HepG2 (cell line): ENCODE measurements at regions not wholly inside any gene's neighbourhood (a gene's known extent, or its start where the extent isn't known, plus 50 kb on each side); places are given as distances from the start of the nearest gene placed in this dataset.
A peak's percentile ranks its signal among the peaks of the same experiment; 100 is the strongest.

Experiments
- ATF7 ChIP-seq, 2 experiments: fragments of 450-650 bp in 1 of 2; sonication (generic) in 1 of 2; formaldehyde crosslinking in 1 of 2; IDR thresholded peaks; 2 replicates each; pipeline versions ENCODE4 v1.4.0 to v1.6.1; 2016 to 2020; ENCODE audit warnings: antibody characterized with exemption in 1 of 2, mild to moderate bottlenecking in 1 of 2, missing genetic modification reagents in 1 of 2
- HDAC1 ChIP-seq: sonication (generic); formaldehyde crosslinking; IDR thresholded peaks from 2 replicates; pipeline ENCODE4 v1.5.1; 2020; ENCODE audit warnings: mild to moderate bottlenecking, missing genetic modification reagents
- HMG20B ChIP-seq: conservative IDR thresholded peaks from 2 replicates; pipeline ENCODE4 v1.6.1; 2016; ENCODE audit warnings: missing genetic modification reagents, missing compliant biosample characterization
- HNRNPL ChIP-seq: fragments of 200-400 bp; formaldehyde crosslinking; IDR thresholded peaks from 2 replicates; pipeline ENCODE4 v1.6.1; 2017; ENCODE audit warnings: mild to moderate bottlenecking, low read depth, low read length
- KDM5A ChIP-seq: fragments of 200-600 bp; sonication (generic); IDR thresholded peaks from 2 replicates; pipeline ENCODE4 v1.7.0; 2018; ENCODE audit warnings: antibody characterized with exemption, mild to moderate bottlenecking, low read length, borderline replicate concordance
- KDM6A ChIP-seq: IDR thresholded peaks from 2 replicates; pipeline ENCODE4 v1.6.1; 2016; ENCODE audit warnings: low read depth
- NCOA2 ChIP-seq: sonication (generic); formaldehyde crosslinking; IDR thresholded peaks from 2 replicates; pipeline ENCODE4 v1.8.0; 2022; ENCODE audit warnings: inconsistent platforms
- PRMT3 ChIP-seq: sonication (generic); formaldehyde crosslinking; IDR thresholded peaks from 2 replicates; pipeline ENCODE4 v1.8.1; 2022; ENCODE audit warnings: low read depth, mild to moderate bottlenecking, moderate library complexity, missing genetic modification reagents, borderline replicate concordance
- SETDB1 ChIP-seq: sonication (generic); formaldehyde crosslinking; IDR thresholded peaks from 2 replicates; pipeline ENCODE4 v1.5.1; 2020; ENCODE audit warnings: missing genetic modification reagents, mild to moderate bottlenecking, borderline replicate concordance
- TCF7L2 ChIP-seq: IDR thresholded peaks from 2 replicates; pipeline ENCODE4 v1.6.1; 2011; ENCODE audit warnings: mild to moderate bottlenecking, low read depth, low read length, moderate library complexity
- ZFP36L2 ChIP-seq: sonication (generic); formaldehyde crosslinking; IDR thresholded peaks from 2 replicates; pipeline ENCODE4 v1.4.0; 2020; ENCODE audit warnings: missing genetic modification reagents
- ZNF143 ChIP-seq: sonication (generic); formaldehyde crosslinking; IDR thresholded peaks from 2 replicates; pipeline ENCODE4 v1.4.0; 2020; ENCODE audit warnings: missing genetic modification reagents
- ZNF205 ChIP-seq: IDR thresholded peaks from 2 replicates; pipeline ENCODE4 v1.6.1; 2018; ENCODE audit warnings: missing biosample characterization, missing genetic modification reagents
- ZNF224 ChIP-seq: sonication (generic); formaldehyde crosslinking; IDR thresholded peaks from 2 replicates; pipeline ENCODE4 v1.5.0; 2020; ENCODE audit warnings: mild to moderate bottlenecking, missing genetic modification reagents
- ZNF460 ChIP-seq: sonication (generic); formaldehyde crosslinking; IDR thresholded peaks from 2 replicates; pipeline ENCODE4 v1.5.1; 2020; ENCODE audit warnings: missing genetic modification reagents, mild to moderate bottlenecking, borderline replicate concordance
- ZNF775 ChIP-seq: sonication (generic); formaldehyde crosslinking; IDR thresholded peaks from 2 replicates; pipeline ENCODE4 v1.4.0; 2020; ENCODE audit warnings: missing genetic modification reagents, mild to moderate bottlenecking, moderate library complexity, borderline replicate concordance
- TF ChIP-seq, protein P1 (sequence below): sonication (generic); formaldehyde crosslinking; IDR thresholded peaks from 2 replicates; pipeline ENCODE4 v1.5.0; 2020; ENCODE audit warnings: missing genetic modification reagents
- TF ChIP-seq, protein P2 (sequence below): sonication (generic); formaldehyde crosslinking; IDR thresholded peaks from 2 replicates; pipeline ENCODE4 v1.8.1; 2023; ENCODE audit warnings: mild to moderate bottlenecking, missing genetic modification reagents
- TF ChIP-seq, protein P3 (sequence below): sonication (generic); formaldehyde crosslinking; IDR thresholded peaks from one replicate; pipeline ENCODE4 v1.5.1; 2020; ENCODE audit warnings: mild to moderate bottlenecking, missing genetic modification reagents; ENCODE audit errors: not compliant biosample characterization
- TF ChIP-seq, protein P4 (sequence below): sonication (generic); formaldehyde crosslinking; IDR thresholded peaks from 2 replicates; pipeline ENCODE4 v1.5.0; 2020; ENCODE audit warnings: missing genetic modification reagents

DNA sequence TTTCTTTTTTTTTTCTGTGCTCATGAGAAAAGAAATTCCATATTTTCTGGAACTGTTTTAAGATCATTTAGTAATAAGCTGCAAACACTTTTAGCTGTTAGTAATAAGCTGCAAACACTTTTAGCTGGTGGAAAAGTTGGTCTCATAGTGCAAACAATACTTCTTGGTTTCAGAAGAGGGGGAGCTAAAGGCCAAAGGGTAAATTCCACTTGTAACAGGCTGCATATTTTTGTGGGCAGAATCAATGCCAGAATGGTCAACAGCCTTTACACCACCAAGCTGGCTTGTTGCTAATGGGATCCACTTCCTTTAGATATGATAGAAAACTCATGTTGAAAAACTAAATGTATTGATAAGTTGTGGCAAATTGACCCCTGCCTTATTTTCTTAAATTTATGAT lies 356.8 kb downstream of the NR4A2 start (continued):
- TF ChIP-seq ZNF775 (no peak), PRMT3 (CRISPR knock-in tag) (no peak), KDM5A (no peak), ATF7 (IDR thresholded peaks at IDR 0.05) (no peak), ATF7 (CRISPR knock-in tag; IDR thresholded peaks at IDR 0.05) (no peak), SETDB1 (CRISPR knock-in tag) (no peak), ZNF143 (CRISPR knock-in tag) (no peak), ZNF224 (CRISPR knock-in tag) (no peak), HMG20B (CRISPR knock-in tag) (0 out of 2 replicates have a peak, but pooled peaks have one; percentile 21), ZFP36L2 (CRISPR knock-in tag) (no peak), KDM6A (CRISPR knock-in tag) (peak; percentile 89), HDAC1 (CRISPR knock-in tag) (peak; percentile 60; the same call in 1 of the 2 replicates), NCOA2 (CRISPR knock-in tag) (peak; percentile 66), HNRNPL (no peak), ZNF460 (CRISPR knock-in tag) (no peak), ZNF205 (CRISPR knock-in tag) (no peak), TCF7L2 (no peak)
- TF ChIP-seq, protein P1, sequence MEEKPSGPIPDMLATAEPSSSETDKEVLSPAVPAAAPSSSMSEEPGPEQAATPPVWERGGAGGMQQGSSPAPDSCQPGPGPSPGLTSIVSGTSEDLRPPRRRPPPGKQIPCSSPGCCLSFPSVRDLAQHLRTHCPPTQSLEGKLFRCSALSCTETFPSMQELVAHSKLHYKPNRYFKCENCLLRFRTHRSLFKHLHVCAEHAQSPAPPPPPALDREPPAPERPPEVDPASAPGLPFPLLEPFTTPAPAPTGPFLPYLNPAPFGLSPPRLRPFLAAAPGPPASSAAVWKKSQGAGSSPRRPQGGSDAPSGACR (CRISPR knock-in tag) = 0 out of 2 replicates have a peak, but pooled peaks have one; percentile 69
- TF ChIP-seq, protein P2, sequence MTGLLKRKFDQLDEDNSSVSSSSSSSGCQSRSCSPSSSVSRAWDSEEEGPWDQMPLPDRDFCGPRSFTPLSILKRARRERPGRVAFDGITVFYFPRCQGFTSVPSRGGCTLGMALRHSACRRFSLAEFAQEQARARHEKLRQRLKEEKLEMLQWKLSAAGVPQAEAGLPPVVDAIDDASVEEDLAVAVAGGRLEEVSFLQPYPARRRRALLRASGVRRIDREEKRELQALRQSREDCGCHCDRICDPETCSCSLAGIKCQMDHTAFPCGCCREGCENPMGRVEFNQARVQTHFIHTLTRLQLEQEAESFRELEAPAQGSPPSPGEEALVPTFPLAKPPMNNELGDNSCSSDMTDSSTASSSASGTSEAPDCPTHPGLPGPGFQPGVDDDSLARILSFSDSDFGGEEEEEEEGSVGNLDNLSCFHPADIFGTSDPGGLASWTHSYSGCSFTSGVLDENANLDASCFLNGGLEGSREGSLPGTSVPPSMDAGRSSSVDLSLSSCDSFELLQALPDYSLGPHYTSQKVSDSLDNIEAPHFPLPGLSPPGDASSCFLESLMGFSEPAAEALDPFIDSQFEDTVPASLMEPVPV (CRISPR knock-in tag) = no peak
- TF ChIP-seq, protein P3, sequence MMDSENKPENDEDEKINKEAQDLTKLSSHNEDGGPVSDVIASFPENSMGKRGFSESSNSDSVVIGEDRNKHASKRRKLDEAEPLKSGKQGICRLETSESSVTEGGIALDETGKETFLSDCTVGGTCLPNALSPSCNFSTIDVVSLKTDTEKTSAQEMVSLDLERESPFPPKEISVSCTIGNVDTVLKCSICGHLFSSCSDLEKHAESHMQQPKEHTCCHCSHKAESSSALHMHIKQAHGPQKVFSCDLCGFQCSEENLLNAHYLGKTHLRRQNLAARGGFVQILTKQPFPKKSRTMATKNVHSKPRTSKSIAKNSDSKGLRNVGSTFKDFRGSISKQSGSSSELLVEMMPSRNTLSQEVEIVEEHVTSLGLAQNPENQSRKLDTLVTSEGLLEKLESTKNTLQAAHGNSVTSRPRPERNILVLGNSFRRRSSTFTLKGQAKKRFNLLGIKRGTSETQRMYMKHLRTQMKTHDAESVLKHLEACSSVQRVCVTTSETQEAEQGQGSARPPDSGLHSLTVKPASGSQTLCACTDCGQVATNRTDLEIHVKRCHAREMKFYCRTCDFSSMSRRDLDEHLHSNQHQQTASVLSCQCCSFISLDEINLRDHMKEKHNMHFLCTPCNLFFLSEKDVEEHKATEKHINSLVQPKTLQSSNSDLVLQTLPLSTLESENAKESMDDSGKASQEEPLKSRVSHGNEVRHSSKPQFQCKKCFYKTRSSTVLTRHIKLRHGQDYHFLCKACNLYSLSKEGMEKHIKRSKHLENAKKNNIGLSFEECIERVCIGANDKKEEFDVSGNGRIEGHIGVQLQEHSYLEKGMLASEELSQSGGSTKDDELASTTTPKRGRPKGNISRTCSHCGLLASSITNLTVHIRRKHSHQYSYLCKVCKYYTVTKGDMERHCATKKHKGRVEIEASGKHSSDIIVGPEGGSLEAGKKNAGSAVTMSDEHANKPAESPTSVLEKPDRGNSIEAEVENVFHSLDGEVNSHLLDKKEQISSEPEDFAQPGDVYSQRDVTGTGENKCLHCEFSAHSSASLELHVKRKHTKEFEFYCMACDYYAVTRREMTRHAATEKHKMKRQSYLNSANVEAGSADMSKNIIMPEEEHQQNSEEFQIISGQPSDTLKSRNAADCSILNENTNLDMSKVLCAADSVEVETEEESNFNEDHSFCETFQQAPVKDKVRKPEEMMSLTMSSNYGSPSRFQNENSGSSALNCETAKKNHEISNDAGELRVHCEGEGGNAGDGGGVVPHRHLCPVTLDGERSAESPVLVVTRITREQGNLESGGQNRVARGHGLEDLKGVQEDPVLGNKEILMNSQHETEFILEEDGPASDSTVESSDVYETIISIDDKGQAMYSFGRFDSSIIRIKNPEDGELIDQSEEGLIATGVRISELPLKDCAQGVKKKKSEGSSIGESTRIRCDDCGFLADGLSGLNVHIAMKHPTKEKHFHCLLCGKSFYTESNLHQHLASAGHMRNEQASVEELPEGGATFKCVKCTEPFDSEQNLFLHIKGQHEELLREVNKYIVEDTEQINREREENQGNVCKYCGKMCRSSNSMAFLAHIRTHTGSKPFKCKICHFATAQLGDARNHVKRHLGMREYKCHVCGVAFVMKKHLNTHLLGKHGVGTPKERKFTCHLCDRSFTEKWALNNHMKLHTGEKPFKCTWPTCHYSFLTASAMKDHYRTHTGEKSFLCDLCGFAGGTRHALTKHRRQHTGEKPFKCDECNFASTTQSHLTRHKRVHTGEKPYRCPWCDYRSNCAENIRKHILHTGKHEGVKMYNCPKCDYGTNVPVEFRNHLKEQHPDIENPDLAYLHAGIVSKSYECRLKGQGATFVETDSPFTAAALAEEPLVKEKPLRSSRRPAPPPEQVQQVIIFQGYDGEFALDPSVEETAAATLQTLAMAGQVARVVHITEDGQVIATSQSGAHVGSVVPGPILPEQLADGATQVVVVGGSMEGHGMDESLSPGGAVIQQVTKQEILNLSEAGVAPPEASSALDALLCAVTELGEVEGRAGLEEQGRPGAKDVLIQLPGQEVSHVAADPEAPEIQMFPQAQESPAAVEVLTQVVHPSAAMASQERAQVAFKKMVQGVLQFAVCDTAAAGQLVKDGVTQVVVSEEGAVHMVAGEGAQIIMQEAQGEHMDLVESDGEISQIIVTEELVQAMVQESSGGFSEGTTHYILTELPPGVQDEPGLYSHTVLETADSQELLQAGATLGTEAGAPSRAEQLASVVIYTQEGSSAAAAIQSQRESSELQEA (CRISPR knock-in tag) = no peak
- TF ChIP-seq, protein P4, sequence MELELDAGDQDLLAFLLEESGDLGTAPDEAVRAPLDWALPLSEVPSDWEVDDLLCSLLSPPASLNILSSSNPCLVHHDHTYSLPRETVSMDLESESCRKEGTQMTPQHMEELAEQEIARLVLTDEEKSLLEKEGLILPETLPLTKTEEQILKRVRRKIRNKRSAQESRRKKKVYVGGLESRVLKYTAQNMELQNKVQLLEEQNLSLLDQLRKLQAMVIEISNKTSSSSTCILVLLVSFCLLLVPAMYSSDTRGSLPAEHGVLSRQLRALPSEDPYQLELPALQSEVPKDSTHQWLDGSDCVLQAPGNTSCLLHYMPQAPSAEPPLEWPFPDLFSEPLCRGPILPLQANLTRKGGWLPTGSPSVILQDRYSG = no peak
